ENCODE measurements at regions not wholly inside any gene's neighbourhood (a gene's known extent, or its start where the extent isn't known, plus 50 kb on each side); places are given as distances from the start of the nearest gene placed in this dataset.

- H3K27me3 ChIP-seq: no peaks in the 10 kb centered on the region
- peak overlapping the region in 11 of 12 donors; percentile 13 to 82 (median 57) for H3K27ac ChIP-seq
- intact Hi-C loops (cut with DNase I): loop anchor here in 1 of 10 donors (10.0 kb wide), 1 partner anchor 139 kb away; no protein-coding TSS in a partner anchor
- no peak for DNase-seq
- 61 to 70% (median 65%) methylated on average over 5 of the region's 5 CpGs for WGBS, 4 donors
- H3K36me3 ChIP-seq: no peaks in the 10 kb centered on the region
- H3K9me3 ChIP-seq: peaks cover 0 to 19% (median 2%) of the 10 kb centered on the region in 12 donors
- peak; percentile 89 to 96 (median 92) for ATAC-seq
- no peak overlapping the region for H3K4me3 ChIP-seq
- H3K4me1 ChIP-seq: peaks cover 0 to 5% (median 0%) of the 10 kb centered on the region in 12 donors
- TF ChIP-seq, protein P1, sequence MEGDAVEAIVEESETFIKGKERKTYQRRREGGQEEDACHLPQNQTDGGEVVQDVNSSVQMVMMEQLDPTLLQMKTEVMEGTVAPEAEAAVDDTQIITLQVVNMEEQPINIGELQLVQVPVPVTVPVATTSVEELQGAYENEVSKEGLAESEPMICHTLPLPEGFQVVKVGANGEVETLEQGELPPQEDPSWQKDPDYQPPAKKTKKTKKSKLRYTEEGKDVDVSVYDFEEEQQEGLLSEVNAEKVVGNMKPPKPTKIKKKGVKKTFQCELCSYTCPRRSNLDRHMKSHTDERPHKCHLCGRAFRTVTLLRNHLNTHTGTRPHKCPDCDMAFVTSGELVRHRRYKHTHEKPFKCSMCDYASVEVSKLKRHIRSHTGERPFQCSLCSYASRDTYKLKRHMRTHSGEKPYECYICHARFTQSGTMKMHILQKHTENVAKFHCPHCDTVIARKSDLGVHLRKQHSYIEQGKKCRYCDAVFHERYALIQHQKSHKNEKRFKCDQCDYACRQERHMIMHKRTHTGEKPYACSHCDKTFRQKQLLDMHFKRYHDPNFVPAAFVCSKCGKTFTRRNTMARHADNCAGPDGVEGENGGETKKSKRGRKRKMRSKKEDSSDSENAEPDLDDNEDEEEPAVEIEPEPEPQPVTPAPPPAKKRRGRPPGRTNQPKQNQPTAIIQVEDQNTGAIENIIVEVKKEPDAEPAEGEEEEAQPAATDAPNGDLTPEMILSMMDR (IDR thresholded peaks at IDR 0.05): no peak
- no peak for TF ChIP-seq POLR2A (IDR thresholded peaks at IDR 0.05)
Observed at GRCh38 chr11:15793043-15793996, 563.0 kb downstream of the SOX6 start.

DNA sequence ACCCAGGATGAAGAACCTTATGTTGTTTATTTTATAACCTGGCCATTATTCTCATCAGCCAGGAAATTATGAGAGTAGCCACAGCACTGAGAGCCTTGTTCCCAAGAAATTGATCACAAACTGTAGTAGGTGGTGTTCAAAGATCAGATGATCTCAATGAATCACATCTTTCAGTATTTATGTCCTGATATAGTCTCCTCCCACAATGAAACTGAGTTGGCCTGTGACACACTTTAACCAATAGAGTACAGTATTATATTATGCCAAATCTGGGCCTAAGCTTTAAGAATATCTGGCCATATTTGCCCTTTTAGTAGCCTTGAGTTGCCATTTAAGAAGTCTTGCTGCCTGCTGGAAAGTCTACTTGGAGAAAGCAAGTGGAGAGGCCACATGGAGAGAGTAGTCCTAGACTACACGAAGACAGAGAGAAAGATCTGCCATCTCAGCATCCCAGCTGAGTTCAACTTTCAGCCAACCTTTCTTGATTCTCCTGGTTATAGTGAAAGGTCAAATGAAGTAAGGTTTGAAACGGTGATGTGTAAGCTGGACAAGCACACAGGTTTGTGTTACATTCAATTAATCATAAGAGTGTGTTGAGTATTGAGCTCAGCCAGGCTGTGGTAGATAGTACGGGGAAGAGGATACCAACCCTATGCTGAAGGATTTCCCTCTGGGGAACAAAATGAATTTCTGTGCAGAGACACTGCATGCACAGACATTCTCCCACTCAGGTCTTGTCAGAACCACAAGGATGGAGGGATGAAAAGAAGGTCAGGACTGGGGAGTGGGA is 561.8 kb downstream of the SOX6 start:
- Histone ChIP-seq H3K27ac (no peak overlapping the region), H3K27me3 (no peaks in the 10 kb centered on the region), H3K4me1 (peaks cover 0 to 11% (median 0%) of the 10 kb centered on the region in 12 donors), H3K4me3 (no peak overlapping the region), H3K36me3 (no peaks in the 10 kb centered on the region), H3K9me3 (peaks cover 0 to 19% (median 2%) of the 10 kb centered on the region in 12 donors)
- DNase-seq (no peak), ATAC-seq (no peak)
- intact Hi-C loops (cut with DNase I): loop anchor here in 1 of 10 donors (10.0 kb wide), 1 partner anchor 140 kb away; no protein-coding TSS in a partner anchor
- 93 to 96% (median 95%) methylated on average over 3 of the region's 3 CpGs for WGBS, 4 donors
- TF ChIP-seq, protein P1 (IDR thresholded peaks at IDR 0.05): no peak
- no peak for TF ChIP-seq POLR2A (IDR thresholded peaks at IDR 0.05)

GRCh38 chr11:15795378-15795777 is 561.0 kb downstream of the SOX6 start:
- no peaks in the 10 kb centered on the region for H3K36me3 ChIP-seq
- H3K27me3 ChIP-seq: no peaks in the 10 kb centered on the region
- no peak for DNase-seq
- H3K27ac ChIP-seq: no peak overlapping the region
- intact Hi-C loops (cut with DNase I): loop anchor here in 1 of 10 donors (10.0 kb wide), 1 partner anchor 141 kb away; no protein-coding TSS in a partner anchor
- ATAC-seq: no peak
- no peak for TF ChIP-seq POLR2A (IDR thresholded peaks at IDR 0.05)
- TF ChIP-seq, protein P1 (IDR thresholded peaks at IDR 0.05): no peak
- peaks cover 0 to 19% (median 0%) of the 10 kb centered on the region in 12 donors for H3K4me1 ChIP-seq
- 80 to 91% (median 89%) methylated on average over 2 of the region's 2 CpGs for WGBS, 4 donors
- H3K4me3 ChIP-seq: no peak overlapping the region
- H3K9me3 ChIP-seq: peaks cover 0 to 19% (median 2%) of the 10 kb centered on the region in 12 donors
